Activated CD8-positive, alpha-beta memory T cell treated with anti-CD3 and anti-CD28 coated beads, Interleukin-2, amount 50 U/mL, for 48 hours (primary cell): ENCODE measurements at regions not wholly inside any gene's neighbourhood (a gene's known extent, or its start where the extent isn't known, plus 50 kb on each side); places are given as distances from the start of the nearest gene placed in this dataset.

Source experiments
- DNase-seq: peaks from one replicate; pipeline ENCODE4 v3.0.0-alpha.2; 2020

GRCh38 chr11:70688142-70688541, 289.8 kb downstream of the CTTN start:
- no peak for DNase-seq

- DNase-seq = no peak
Observed at GRCh38 chr11:70689764-70690163, 291.4 kb downstream of the CTTN start.

- no peak for DNase-seq
Observed at GRCh38 chr11:70692131-70692530, 293.8 kb downstream of the CTTN start.

GRCh38 chr11:70694371-70694770, 296.0 kb downstream of the CTTN start:
- no peak for DNase-seq

GRCh38 chr11:70695086-70695960, 297.0 kb downstream of the CTTN start:
- no peak for DNase-seq

- no peak for DNase-seq
Observed at GRCh38 chr11:70696076-70696475, 297.7 kb downstream of the CTTN start.

GRCh38 chr11:70696564-70696963, 298.2 kb downstream of the CTTN start:
- no peak for DNase-seq

- DNase-seq = no peak
Observed at GRCh38 chr11:70697701-70698100, 299.4 kb downstream of the CTTN start.

- no peak for DNase-seq
Observed at GRCh38 chr11:70698871-70699270, 300.5 kb downstream of the CTTN start.

GRCh38 chr11:70699294-70700221, 301.2 kb downstream of the CTTN start:
- DNase-seq = no peak

- DNase-seq = no peak
Observed at GRCh38 chr11:70700453-70700852, 302.1 kb downstream of the CTTN start.

- no peak for DNase-seq
Observed at GRCh38 chr11:70700871-70701270, 302.5 kb downstream of the CTTN start.

GRCh38 chr11:70702040-70702648, 303.8 kb downstream of the CTTN start:
- no peak for DNase-seq

GRCh38 chr11:70703141-70704064, 305.1 kb downstream of the CTTN start:
- no peak for DNase-seq

GRCh38 chr11:70705097-70705496, 306.8 kb downstream of the CTTN start:
- no peak for DNase-seq

- no peak for DNase-seq
Observed at GRCh38 chr11:70705930-70706329, 307.6 kb downstream of the CTTN start.

- DNase-seq = no peak
Observed at GRCh38 chr11:70707821-70708220, 309.5 kb downstream of the CTTN start.

- no peak for DNase-seq
Observed at GRCh38 chr11:70709596-70709995, 311.3 kb downstream of the CTTN start.

GRCh38 chr11:70710192-70710591, 311.9 kb downstream of the CTTN start:
- no peak for DNase-seq

- no peak for DNase-seq
Observed at GRCh38 chr11:70710601-70711000, 312.3 kb downstream of the CTTN start.

GRCh38 chr11:70711095-70711910, 313.0 kb downstream of the CTTN start:
- no peak for DNase-seq

- no peak for DNase-seq
Observed at GRCh38 chr11:70711911-70712185, 313.5 kb downstream of the CTTN start.
